ENCODE measurements at regions not wholly inside any gene's neighbourhood (a gene's known extent, or its start where the extent isn't known, plus 50 kb on each side); places are given as distances from the start of the nearest gene placed in this dataset.

DNA sequence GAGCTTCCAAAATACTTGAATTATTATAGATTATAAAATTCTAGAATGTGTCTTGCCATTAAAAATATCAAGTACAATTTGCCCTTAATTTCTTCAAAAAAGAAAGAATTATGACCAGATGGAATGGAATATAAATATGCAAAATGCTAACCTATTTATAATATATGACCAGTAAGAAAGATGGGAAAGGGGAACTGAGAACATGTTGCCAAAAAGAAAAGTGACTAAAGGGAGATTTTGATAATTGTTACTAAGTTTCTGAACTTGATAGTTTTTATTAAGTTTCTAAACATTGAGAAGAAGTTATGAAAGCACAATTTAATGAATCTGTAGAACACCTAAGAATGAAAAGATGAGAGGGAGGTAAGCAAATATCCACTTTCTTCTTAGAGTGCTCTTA lies 188.4 kb upstream of the NR4A3 start:
- TF ChIP-seq TAF1 (IDR thresholded peaks at IDR 0.05; ENCODE audit: low read depth, low read length) (no peak), KDM5A (IDR thresholded peaks at IDR 0.05; ENCODE audit: low read length) (no peak), GABPA (IDR thresholded peaks at IDR 0.05; ENCODE audit: borderline replicate concordance, insufficient read depth, low read length) (no peak), FOSL1 (IDR thresholded peaks at IDR 0.05; ENCODE audit: insufficient read depth, low read depth, low read length) (no peak), MAFK (IDR thresholded peaks at IDR 0.05; ENCODE audit: low read depth, low read length) (no peak), NANOG (IDR thresholded peaks at IDR 0.05; ENCODE audit: insufficient read depth, low read depth, low read length, poor library complexity, severe bottlenecking) (no peak), SP1 (IDR thresholded peaks at IDR 0.05; ENCODE audit: low read depth, low read length) (no peak), SP4 (IDR thresholded peaks at IDR 0.05; ENCODE audit: low read length) (no peak)
- H2AFZ ChIP-seq (ENCODE audit: low read length): no peak overlapping the region

More for the DNA sequence above, 188.4 kb upstream of the NR4A3 start:
- H2BK120ac ChIP-seq (replicated peaks; ENCODE audit: low read depth, low read length): no peak overlapping the region
- H3K23ac ChIP-seq (ENCODE audit: insufficient read length): no peak overlapping the region
- H2BK5ac ChIP-seq (ENCODE audit: low read depth, low read length): no peak overlapping the region
- H3K14ac ChIP-seq (ENCODE audit: insufficient read length): no peak overlapping the region
- no peak overlapping the region for H3K4ac ChIP-seq (replicated peaks; ENCODE audit: insufficient read length, low read depth, low read length)
- CTCF ChIA-PET (ENCODE audit: partially characterized antibody): no interaction called here
- POLR2A ChIA-PET (ENCODE audit: partially characterized antibody): no interaction called here
- no peaks in the 10 kb centered on the region for H3K4me1 ChIP-seq (replicated peaks in 1 of 4; ENCODE audit: control insufficient read depth in 3 of 4, insufficient read depth in 4 of 4, low read length in 3 of 4)
- no peak overlapping the region for H2BK12ac ChIP-seq (ENCODE audit: low read depth, low read length)
- H3K23me2 ChIP-seq (ENCODE audit: low read depth, low read length): no peaks in the 10 kb centered on the region
- H3K56ac ChIP-seq (replicated peaks; ENCODE audit: insufficient read length, low read depth, low read length): no peak overlapping the region
- H3K4me2 ChIP-seq (ENCODE audit: insufficient read depth in 1 of 2, low read depth in 2 of 2, low read length in 2 of 2): no peak overlapping the region
- H4K8ac ChIP-seq (ENCODE audit: extremely low read depth, insufficient read depth, low read length): no peak overlapping the region
- FAIRE-seq (no peak), DNase-seq (ENCODE audit: low read depth in 1 of 2, low spot score in 2 of 2) (no peak)
- H4K20me1 ChIP-seq (replicated peaks in 1 of 2; ENCODE audit: control insufficient read depth in 1 of 2, insufficient read depth in 2 of 2, low read length in 2 of 2): no peaks in the 10 kb centered on the region
- no peak overlapping the region for H2BK20ac ChIP-seq (ENCODE audit: low read length)
- no peaks in the 10 kb centered on the region for H3K36me3 ChIP-seq (ENCODE audit: control insufficient read depth in 2 of 4, insufficient read depth in 4 of 4, low read length in 3 of 4)
- no peak overlapping the region for H2BK15ac ChIP-seq (ENCODE audit: low read length)
- no peak overlapping the region for H4K91ac ChIP-seq (replicated peaks; ENCODE audit: insufficient read length, low read length)
- H3K9me3 ChIP-seq (ENCODE audit: insufficient read depth in 2 of 2, low read depth in 1 of 2, low read length in 1 of 2): no peaks in the 10 kb centered on the region
- no peaks in the 10 kb centered on the region for H3K79me2 ChIP-seq (ENCODE audit: control insufficient read depth in 1 of 2, insufficient read depth in 2 of 2, low read length in 2 of 2)
- no peak overlapping the region for H3K9ac ChIP-seq (replicated peaks in 1 of 4; ENCODE audit: extremely low read depth in 1 of 4, low read depth in 3 of 4, low read length in 3 of 4)
- H3K79me1 ChIP-seq (ENCODE audit: low read depth, low read length): no peaks in the 10 kb centered on the region
- no peak overlapping the region for H4K5ac ChIP-seq (ENCODE audit: insufficient read length, low read depth, low read length)
- no peaks in the 10 kb centered on the region for H3K27me3 ChIP-seq (replicated peaks in 1 of 4; ENCODE audit: control insufficient read depth in 3 of 4, extremely low read depth in 1 of 4, insufficient read depth in 3 of 4, low read length in 3 of 4)
- H3K18ac ChIP-seq (ENCODE audit: extremely low read depth, low read length): no peak overlapping the region
- H2AK5ac ChIP-seq (ENCODE audit: low read depth, low read length): no peak overlapping the region
- H3K4me3 ChIP-seq (ENCODE audit: extremely low read depth in 1 of 4, insufficient read depth in 2 of 4, low read depth in 3 of 4, low read length in 4 of 4): no peak overlapping the region
- no peak overlapping the region for H3K27ac ChIP-seq (ENCODE audit: low read depth, low read length)
